ENCODE measurements at regions not wholly inside any gene's neighbourhood (a gene's known extent, or its start where the extent isn't known, plus 50 kb on each side); places are given as distances from the start of the nearest gene placed in this dataset.

GRCh38 chr6:56297022-56297989, 49.9 kb upstream of the COL21A1 start:
- DNase-seq (ENCODE audit: low read depth in 4 of 4, low spot score in 2 of 4) = no peak

All from left renal cortex interstitium (tissue), 4 donors.